Daoy (cell line): ENCODE measurements at regions not wholly inside any gene's neighbourhood (a gene's known extent, or its start where the extent isn't known, plus 50 kb on each side); places are given as distances from the start of the nearest gene placed in this dataset.
"Not testable (repeated sequence)": the region's sequence is repeated elsewhere in the genome, so short reads cannot be mapped to it uniquely, and the experiment has no call there.

Experiments used
- DNase-seq: peaks from one replicate; pipeline ENCODE4 v3.0.0-alpha.2; 2015; ENCODE audit warnings: low read depth

DNA sequence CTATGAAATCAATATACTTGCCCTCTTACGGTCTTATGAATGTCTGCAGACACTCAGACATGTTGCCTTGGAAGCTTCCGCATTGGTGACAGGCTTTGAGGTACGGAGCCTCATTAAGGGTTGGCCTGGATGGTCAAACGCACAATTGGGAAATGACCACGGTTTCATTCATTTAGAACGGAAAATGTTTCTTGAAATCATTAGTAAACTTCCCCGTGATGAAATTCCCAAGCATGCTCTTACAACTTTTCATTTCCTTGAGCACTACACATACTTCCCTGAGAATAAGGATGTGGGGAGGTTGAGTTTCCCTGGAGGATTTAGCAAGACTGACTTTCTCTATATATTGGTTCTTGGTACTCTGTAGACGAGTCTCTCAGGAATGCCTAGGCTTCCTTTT lies 146.3 kb downstream of the HLX start:
- DNase-seq = no peak

DNA sequence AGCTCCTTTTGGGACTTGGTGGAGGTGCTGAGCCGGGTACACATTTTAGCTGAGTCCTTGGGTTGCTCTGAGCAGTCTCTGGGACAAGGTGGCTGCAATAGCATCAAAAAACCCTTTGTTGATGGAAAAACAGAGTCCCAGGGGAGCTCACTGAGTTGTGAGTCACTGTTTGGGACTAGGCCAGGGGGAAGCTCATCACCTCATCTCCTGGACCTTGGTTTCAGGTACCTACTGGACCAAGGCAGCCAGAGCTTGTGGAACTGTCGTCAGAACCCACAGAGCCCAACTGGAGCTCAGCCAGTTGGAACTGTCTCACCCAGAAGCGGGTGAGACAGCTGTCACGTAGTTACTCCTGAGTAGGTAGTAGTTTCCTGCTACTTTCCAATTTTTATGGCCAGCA lies 146.7 kb downstream of the HLX start:
- DNase-seq = peak; percentile 8

DNA sequence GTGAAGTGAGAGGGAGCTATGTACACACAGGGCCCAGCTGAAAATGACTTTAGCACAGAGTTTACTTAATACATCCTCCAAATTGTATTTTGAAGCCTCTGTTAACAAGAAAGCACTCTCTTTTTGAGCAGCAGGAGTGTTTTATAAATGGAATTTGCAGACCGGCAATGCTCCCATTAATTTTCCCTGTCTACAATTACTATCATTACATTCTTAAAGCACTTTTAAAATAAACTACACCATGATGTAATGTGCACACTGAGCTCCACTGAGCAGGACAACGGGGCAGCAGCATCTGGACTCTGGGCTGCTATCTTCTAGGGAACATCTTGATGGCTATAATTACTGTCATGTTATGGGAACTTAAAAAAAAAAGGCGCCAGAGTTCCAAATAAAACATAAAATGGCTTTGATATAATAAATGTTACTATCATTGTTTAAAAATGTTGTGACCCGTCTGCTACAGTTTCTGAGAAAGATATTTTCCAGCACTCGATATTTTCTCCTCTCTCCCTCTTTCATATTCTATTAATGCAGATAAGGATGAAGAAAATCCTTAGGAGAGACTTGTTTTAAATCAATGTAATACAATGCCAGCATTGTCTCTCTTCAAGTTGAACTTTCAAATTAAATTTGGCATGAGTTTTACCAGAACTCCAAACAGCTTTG lies 150.9 kb downstream of the HLX start:
- DNase-seq = no peak

DNA sequence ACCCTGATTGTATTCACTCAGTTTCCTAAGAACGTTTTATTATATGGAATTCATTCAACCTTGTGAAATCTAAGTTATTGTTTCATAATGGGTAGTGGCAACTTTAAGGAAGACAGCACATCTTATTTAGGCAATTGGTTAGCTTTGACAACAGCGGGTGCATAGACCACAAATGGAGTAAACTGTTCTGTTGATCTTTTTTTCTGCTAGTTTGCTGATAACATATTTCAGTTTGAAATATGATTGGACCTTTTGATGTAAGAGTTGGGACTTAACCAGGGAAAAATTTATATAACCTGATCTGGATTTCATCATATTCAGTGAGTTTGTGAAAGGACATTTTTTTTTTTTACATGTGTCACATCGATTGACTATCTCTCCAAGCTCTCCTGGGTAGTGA lies 151.7 kb downstream of the HLX start:
- no peak for DNase-seq

DNA sequence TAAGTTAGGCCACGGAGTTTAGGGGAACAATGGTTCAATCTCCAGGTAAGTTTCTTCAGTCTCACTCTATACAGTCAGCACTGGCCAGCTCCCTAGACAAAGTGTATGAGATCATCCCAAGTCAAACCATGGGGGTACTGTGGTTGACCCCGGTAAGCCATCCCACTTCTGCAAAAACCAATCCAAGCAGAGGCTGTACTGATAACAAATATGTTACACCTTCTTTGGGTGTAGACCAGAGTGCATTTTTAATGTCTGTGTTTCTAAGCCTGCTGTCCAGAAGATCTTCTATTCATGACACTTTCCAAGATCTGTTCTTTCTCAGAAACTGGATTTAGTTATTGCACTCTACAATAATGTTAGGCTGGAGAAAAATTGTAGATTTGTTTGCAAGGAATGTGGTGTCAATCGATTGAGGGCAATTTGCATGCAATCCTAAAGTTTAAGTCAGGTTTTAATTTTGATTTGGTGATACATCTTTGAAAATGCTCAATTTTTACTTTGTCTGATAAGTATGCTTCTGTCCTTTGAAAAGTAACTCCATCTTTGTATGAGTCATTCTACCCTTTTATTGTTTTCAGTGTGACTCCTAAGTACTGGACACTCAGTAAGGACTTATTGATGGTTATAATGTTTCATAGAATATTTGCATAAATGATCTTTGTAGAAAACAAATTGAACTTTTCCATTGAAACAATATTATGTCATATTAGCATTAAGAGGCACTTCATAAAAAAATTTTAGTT lies 152.4 kb downstream of the HLX start:
- DNase-seq = no peak

DNA sequence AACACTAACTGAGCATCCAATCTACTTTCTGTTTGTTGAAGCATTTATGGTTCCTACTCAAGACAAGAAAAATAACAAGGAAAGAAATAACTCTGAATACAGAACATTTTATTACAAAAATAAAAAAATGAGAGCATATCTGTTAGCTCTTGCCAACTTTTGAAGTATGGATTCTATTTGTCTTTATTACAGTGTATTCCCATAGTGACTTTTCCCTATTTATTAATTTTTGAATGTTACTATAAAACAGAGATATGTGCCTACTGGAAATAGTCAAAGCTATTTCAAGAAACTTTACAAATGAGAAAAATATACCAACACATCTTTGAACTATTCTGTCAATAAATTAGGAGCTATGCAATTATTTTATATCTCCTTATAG lies 153.0 kb downstream of the HLX start:
- DNase-seq = no peak

DNA sequence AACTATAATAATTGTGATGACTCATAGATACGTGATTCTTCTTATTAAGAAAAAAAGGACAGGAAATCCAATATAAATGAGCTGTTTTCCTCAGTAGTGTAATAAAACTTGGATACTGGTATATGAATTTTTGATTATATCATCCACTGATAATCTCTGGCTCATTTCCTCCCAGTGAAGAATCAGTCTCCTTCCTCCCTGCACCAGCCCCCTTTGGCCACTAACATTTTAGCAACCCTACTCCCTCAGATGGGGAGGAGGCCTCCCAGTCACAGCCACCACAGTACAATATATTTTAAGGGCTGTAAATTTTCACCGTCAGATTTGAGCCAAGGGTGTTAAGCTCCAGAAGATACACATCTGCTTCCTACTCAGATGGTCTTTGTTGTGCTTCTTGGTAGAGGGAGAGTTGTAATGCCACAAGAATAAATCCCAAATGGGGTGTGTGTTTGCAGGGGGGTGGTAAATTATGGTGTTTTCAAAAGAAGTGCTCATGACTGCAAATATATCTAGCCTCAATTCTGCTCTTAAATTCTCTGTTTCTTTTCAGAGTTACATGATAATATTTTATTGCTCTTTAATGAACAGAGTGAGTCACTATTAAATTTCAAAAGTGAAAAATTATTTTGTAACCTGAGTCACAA lies 153.5 kb downstream of the HLX start:
- DNase-seq = no peak

DNA sequence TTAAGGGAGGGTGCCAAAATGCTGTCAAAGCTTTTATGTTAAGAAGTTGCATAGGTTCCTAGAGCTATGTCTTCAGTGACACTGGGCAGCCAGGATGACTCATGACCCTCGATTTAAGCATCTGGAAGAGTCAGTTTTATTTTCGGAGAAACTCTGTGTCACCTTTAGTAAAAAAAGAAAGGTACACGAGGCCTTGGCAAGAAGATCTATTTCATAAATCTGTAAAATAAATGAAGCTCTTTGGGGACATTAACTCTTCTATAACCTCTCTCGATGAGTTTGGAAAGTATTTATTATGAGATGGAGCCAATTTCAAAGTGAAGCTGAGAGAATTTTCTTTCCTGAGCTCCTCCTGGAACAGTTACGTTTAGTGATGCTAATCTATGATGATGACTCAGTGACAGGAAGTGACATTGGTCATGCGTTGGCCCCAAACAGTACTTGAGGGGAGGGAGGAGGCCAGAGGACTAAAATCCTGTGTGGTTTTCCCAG lies 156.5 kb downstream of the HLX start:
- peak; percentile 73 for DNase-seq

DNA sequence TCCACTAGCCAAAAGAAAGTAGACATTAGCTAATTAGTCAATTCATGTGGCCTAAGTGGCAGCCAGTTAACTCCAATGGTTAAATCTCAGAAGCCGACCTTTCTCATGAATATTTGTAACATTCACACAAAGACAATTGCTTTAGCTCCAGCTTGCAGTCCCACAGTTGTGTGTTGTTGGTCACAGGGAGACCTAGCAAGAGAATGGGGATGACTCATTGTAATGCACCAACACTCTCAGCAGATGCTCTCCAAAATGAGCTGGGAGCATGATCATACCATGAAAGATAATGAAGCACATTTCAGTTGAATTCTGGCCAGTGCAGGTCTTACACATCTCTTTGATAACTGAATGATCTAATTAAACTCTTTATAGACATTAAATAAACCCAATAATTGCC lies 160.4 kb downstream of the HLX start:
- peak; percentile 8 for DNase-seq

DNA sequence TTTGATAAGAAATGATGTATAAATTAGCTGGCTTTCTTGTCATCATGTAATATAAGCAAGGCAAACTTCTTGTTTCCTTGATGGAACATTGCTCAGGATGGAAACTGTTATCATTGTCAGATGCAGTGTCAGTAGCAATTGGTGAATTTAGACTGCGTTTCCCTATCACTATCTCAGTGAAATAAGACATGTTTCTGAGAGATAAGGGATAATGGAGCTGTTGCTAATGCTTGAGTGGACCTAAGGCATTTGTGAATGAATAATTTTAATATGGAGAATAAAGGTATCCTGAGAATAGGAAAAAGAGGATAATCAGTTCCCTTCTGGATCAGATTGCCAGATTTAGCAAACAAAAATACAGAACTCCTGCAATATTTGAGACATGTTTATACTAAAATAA lies 160.9 kb downstream of the HLX start:
- DNase-seq = no peak

DNA sequence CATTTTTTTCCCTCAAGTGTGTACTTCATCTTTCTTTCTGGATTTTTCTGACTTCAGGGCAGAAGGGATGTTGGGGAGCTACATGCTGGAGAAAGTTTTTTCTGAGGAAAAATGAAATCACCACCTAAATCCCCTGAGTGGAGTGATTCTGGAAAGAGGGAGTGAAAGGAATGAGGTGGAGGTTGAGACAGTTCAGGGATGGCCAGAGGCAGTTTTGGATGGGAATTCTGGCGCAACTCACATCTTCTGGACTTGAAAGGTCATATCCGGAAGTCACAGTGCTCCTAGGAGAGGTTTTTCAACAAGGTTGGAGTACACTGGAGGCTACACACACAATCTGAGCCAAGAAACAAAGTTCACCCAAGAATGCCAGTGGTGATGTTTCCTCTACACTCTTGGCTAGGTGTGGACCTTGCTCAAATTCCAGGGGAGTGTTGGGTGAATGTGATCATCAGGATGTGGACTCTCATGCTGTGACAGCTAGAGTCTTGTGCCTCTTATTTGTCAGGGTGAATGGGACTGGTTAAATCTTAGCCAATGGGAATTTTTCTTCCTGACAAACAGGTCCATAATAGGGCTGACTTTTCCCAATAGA lies 161.5 kb downstream of the HLX start:
- DNase-seq = no peak

DNA sequence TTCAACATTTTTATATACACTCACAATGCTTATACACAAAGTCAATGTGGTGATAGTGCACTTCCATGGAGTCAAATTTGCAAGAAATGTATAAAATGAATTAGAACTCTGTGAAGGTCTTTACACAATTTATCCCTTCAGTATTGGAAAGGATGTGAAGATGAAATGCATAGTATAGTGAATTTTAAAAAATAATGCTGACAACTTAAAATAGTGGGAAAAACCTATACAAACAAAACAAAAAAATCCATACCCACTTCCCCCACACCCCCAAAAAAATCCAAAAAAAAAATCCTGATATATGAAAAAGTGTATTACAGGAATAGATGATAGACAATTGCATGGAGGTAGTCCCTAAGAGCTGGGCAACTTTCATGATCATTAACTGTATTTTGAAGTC lies 165.3 kb downstream of the HLX start:
- DNase-seq = no peak

DNA sequence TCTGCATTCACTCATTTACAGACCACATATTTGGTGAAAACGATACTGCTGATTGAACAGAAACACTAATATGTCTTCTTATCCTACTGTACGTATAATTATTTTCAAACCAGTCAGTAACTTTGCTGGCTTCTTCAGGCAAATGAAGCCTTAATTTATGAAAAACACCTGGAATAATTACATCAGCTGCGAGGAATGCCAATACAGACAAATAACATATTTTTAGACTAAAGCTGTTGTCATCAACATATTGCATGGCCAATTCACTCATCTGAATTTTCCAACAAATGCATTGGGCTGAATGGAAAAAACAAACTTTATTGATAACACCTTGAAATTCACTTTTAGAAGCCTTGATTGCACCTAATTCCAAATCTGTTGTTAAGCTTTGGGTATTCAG lies 165.9 kb downstream of the HLX start:
- DNase-seq = no peak

DNA sequence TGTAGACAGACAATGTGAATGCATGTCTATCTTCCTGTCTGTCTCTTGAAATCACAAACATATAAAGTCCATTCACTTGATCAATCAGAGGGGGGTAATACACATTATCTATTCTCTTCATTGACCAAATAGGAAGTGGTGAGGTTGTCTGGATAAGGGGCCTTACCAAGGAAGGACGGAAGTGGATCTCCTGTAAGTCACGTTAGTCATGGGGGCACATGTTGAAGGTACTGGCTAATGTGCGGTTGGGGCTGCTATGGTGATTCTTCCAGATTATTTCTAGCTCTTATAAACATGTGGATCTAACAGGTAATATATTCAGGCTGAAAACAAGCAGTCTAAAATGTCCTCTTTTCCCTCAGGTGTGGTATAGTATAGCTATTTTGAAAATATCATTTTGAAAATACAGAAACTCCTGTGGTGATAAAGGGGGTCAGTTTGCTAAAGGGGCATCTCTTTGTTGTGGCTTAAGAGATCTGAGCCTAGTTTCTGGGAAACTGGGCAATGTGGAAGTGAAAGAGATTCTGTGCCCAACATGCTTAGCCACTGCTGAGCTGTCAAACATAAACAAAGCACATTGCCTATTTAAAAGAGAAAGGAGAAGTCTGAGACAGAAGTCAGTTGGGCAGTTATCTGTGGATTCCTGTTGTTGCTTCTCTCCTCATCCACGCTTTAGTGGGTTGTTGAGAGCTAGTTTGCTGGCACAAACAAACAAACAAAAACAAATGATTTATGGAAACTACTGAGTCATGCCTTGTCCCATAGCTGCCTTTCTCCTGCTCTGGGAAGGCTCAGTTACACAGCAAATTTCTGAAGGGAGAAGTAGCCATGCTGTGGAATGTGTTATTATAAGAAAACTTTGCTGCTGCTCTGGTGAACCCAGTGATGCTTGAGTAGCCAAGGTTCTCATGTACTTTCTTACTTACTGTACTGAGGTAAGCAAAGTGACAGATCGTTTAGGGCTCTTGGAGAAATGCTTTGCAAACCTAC lies 166.9 kb downstream of the HLX start:
- peak; percentile 17 for DNase-seq

DNA sequence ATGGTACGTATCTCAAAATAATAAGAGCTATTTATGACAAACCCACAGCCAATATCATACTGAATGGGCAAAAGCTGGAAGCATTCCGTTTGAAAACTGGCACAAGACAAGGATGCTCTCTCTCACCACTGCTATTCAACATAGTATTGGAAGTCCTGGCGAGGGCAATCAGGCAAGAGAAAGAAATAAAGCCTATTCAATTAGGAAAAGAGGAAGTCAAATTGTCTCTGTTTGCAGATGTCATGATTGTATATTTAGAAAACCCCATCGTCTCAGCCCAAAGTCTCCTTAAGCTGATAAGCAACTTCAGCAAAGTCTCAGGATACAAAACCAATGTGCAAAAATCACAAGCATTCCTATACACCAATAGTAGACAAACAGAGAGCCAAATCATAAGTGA lies 172.1 kb downstream of the HLX start:
- not testable (repeated sequence) for DNase-seq

DNA sequence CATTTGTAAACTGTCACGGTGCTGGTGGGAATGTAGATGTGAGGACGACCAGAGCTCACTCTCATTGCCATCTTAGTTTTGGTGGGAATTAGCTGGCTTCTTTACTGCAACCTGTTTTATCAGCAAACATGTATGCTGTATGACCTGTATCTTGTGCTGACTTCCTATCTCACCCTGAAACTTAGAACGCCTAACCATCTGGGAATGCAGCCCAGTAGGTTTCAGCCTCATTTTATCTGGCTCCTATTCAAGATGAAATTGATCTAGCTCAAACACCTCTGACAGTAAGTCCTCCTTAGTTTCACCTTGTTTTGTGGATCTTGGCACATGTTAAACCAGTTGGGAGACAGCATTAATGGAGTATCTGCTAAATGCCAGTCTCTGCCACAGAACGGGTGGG lies 174.6 kb downstream of the HLX start:
- no peak for DNase-seq

DNA sequence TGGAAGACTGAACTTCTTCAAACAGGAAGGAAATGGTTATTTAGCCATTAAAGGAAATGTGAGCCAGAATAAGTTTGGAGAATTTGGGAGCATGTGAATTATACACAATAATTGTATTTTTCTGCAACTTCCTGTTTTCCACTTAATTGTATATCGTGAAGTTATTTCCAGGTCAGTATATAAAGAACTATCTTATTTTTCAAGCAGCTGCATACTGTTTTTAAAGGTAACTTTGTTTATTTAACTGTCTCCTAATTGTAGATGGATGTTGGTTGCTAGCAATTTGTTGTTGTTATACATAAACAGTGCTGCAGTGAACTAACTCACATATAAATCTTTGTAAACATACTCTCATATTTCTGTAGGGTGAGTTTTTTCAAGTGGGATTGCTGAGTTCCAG lies 180.3 kb downstream of the HLX start:
- DNase-seq = no peak

DNA sequence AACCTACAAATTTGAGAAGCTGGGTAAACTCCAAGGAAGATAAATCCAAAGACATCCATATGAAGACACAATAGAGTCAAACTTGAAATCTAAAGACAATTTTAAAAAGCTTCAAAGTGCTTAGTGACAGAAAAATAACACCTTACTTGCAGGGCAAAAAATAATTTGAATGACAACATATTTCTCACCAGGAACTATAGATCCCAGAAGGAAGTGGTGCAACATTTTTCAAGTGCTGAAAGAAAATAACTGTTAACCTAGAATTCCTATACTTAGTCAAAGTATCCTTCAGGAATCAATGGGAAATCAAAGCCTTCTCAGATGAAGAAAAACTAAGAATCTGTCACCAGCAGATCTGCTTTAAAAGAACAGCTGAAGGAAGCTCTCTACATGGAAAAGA lies 184.4 kb downstream of the HLX start:
- no peak for DNase-seq

DNA sequence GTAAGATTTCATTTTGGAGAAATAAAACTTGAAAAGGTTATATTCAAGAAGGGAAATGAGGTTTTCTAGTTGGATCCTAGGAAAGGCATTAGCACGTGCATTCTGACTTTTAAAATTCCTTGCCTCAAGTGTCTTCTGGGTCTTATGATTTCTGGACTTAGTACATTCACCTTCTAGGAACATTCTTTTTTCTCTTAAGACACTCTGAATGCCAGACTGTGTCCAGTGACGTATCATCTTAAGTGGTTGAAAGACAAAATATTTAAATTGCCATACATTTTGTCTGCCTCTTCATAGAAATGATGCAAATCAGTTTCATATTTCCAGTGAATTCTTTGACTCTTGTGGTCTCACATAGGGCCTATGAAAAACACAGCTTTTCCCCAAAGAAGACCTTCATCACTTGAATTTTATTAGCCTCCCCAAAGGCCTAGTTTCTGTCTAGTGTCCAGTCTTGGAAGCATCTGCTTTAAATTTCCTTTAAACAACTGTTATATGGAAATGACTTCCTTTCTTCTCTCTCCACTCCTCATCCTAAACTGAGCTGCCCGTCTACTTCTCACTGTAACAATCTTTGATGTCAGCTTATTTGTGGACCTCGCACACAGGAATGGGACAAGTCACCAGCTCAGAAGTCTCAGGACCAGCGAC lies 187.2 kb downstream of the HLX start:
- DNase-seq = no peak

DNA sequence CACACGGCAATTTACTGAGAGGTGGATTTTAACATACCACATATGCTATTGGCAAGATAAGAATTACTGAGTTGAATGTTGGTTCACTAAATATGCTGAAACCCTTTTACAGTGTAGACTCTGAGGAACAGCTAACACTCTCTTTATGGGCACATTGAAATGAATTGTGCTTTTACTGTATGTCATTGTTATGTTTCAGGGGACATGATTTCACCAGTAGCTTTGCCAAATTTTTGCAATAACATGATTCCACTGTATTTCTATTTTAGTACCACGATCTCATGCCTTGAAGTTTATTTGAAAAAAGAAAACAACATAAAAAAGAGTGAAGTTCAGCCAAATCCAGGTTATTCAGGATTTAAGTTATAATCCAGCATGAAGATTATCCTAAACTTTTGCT lies 188.5 kb downstream of the HLX start:
- DNase-seq = no peak
